ENCODE measurements at regions not wholly inside any gene's neighbourhood (a gene's known extent, or its start where the extent isn't known, plus 50 kb on each side); places are given as distances from the start of the nearest gene placed in this dataset.

GRCh38 chr1:221291113-221291512 lies 411.9 kb downstream of the HLX start:
- Mint-ChIP-seq H3K4me3 (no peak overlapping the region), H3K9me3 (ENCODE audit: insufficient read depth) (no peaks in the 10 kb centered on the region), H3K27me3 (peaks cover 3% of the 10 kb centered on the region), H3K27ac (no peak overlapping the region), H3K4me1 (no peaks in the 10 kb centered on the region)
- intact Hi-C loops (cut with micrococcal nuclease) = no loop called here
- H3K79me2 ChIP-seq (ENCODE audit: control insufficient read depth, insufficient read depth, low read length) = no peaks in the 10 kb centered on the region
- no peaks in the 10 kb centered on the region for H3K27me3 ChIP-seq (replicated peaks in 1 of 4; ENCODE audit: control extremely low read depth in 1 of 4, control insufficient read depth in 3 of 4, insufficient read depth in 4 of 4, low read length in 3 of 4)
- TF ChIP-seq EZH2 (IDR thresholded peaks at IDR 0.05; ENCODE audit: borderline replicate concordance, insufficient read depth, low read depth, low read length, poor library complexity, severe bottlenecking) (no peak), CTCF (IDR thresholded peaks at IDR 0.05) (no peak)
- no peak overlapping the region for H3K27ac ChIP-seq (ENCODE audit: low read length in 2 of 2)
- POLR2A ChIA-PET = no interaction called here
- ATAC-seq (ENCODE audit: low read depth) (no peak), DNase-seq (no peak)
- no peaks in the 10 kb centered on the region for H3K9me3 ChIP-seq (ENCODE audit: control extremely low read depth in 1 of 3, control insufficient read depth in 2 of 3, insufficient read depth in 1 of 3, low read length in 2 of 3)
- no CpG with 5 or more reads among the region's 5 CpGs for WGBS (ENCODE audit: insufficient coverage)
- H3K4me3 ChIP-seq (ENCODE audit: control extremely low read depth in 1 of 5, extremely low read depth in 1 of 5, insufficient read depth in 1 of 5, low read depth in 2 of 5, low read length in 4 of 5) = no peak overlapping the region
- CTCF ChIA-PET = no interaction called here
- H3K4me1 ChIP-seq (ENCODE audit: control insufficient read depth in 2 of 2, insufficient read depth in 2 of 2, low read length in 2 of 2) = no peaks in the 10 kb centered on the region
- no peak overlapping the region for H3K4me2 ChIP-seq (replicated peaks; ENCODE audit: low read depth, low read length, poor library complexity, severe bottlenecking)
- no peak overlapping the region for H2AFZ ChIP-seq (ENCODE audit: insufficient read depth, low read depth, low read length, poor library complexity, severe bottlenecking)
- H3K9ac ChIP-seq (ENCODE audit: low read length) = no peak overlapping the region
- H4K20me1 ChIP-seq (ENCODE audit: control insufficient read depth, insufficient read depth, low read length, poor library complexity, severe bottlenecking) = no peaks in the 10 kb centered on the region
- H3K36me3 ChIP-seq (replicated peaks in 1 of 2; ENCODE audit: control extremely low read depth in 1 of 2, control insufficient read depth in 1 of 2, extremely low read depth in 1 of 2, insufficient read depth in 2 of 2, low read length in 1 of 2) = no peaks in the 10 kb centered on the region

- DNase-seq = no peak
- H3K4me3 ChIP-seq (ENCODE audit: control extremely low read depth in 1 of 5, extremely low read depth in 1 of 5, insufficient read depth in 1 of 5, low read depth in 2 of 5, low read length in 4 of 5) = no peak overlapping the region
- Mint-ChIP-seq H3K27ac (no peak overlapping the region), H3K27me3 (no peaks in the 10 kb centered on the region), H3K4me3 (no peak overlapping the region), H3K9me3 (ENCODE audit: insufficient read depth) (no peaks in the 10 kb centered on the region), H3K4me1 (no peaks in the 10 kb centered on the region)
- no peaks in the 10 kb centered on the region for H3K79me2 ChIP-seq (ENCODE audit: control insufficient read depth, insufficient read depth, low read length)
- no peak for ATAC-seq (ENCODE audit: low read depth)
- no peak overlapping the region for H3K27ac ChIP-seq (ENCODE audit: low read length in 2 of 2)
- H3K9ac ChIP-seq (ENCODE audit: low read length) = no peak overlapping the region
- H2AFZ ChIP-seq (ENCODE audit: insufficient read depth, low read depth, low read length, poor library complexity, severe bottlenecking) = no peak overlapping the region
- WGBS (ENCODE audit: insufficient coverage) = 98% methylated on average over 6 of the region's 8 CpGs
- no peaks in the 10 kb centered on the region for H3K27me3 ChIP-seq (replicated peaks in 1 of 4; ENCODE audit: control extremely low read depth in 1 of 4, control insufficient read depth in 3 of 4, insufficient read depth in 4 of 4, low read length in 3 of 4)
- POLR2A ChIA-PET = no interaction called here
- no peak for TF ChIP-seq CTCF (IDR thresholded peaks at IDR 0.05)
- TF ChIP-seq EZH2 (IDR thresholded peaks at IDR 0.05; ENCODE audit: borderline replicate concordance, insufficient read depth, low read depth, low read length, poor library complexity, severe bottlenecking) = no peak
- H3K36me3 ChIP-seq (replicated peaks in 1 of 2; ENCODE audit: control extremely low read depth in 1 of 2, control insufficient read depth in 1 of 2, extremely low read depth in 1 of 2, insufficient read depth in 2 of 2, low read length in 1 of 2) = no peaks in the 10 kb centered on the region
- intact Hi-C loops (cut with micrococcal nuclease) = no loop called here
- CTCF ChIA-PET = no interaction called here
- no peak overlapping the region for H3K4me2 ChIP-seq (replicated peaks; ENCODE audit: low read depth, low read length, poor library complexity, severe bottlenecking)
- no peaks in the 10 kb centered on the region for H3K4me1 ChIP-seq (ENCODE audit: control insufficient read depth in 2 of 2, insufficient read depth in 2 of 2, low read length in 2 of 2)
- no peaks in the 10 kb centered on the region for H3K9me3 ChIP-seq (ENCODE audit: control extremely low read depth in 1 of 3, control insufficient read depth in 2 of 3, insufficient read depth in 1 of 3, low read length in 2 of 3)
- no peaks in the 10 kb centered on the region for H4K20me1 ChIP-seq (ENCODE audit: control insufficient read depth, insufficient read depth, low read length, poor library complexity, severe bottlenecking)
These were observed 413.4 kb downstream of the HLX start for GRCh38 chr1:221292652-221293051.

Data from B cell (primary cell).